Right lobe of liver (tissue), 6 donors: ENCODE measurements at regions not wholly inside any gene's neighbourhood (a gene's known extent, or its start where the extent isn't known, plus 50 kb on each side); places are given as distances from the start of the nearest gene placed in this dataset.

Source experiments
- ATAC-seq, 4 donors: fragments of 200-7000 bp; cut with Tn5 transposase; one replicate each; pipeline ENCODE4 v1.9.1; 2020; ENCODE audit warnings: mild to moderate bottlenecking in 4 of 4, moderate library complexity in 4 of 4
- DNase-seq, 3 donors: peaks; one replicate each; pipeline ENCODE4 v3.0.0-alpha.2; 2020
- H3K27ac ChIP-seq, 3 donors: fragments of 200-600 bp; one replicate each; pipeline ENCODE4 v1.8.0; 2022
- H3K27me3 ChIP-seq, 2 donors: fragments of 200-600 bp; one replicate each; pipeline ENCODE4 v1.8.0; 2022
- H3K36me3 ChIP-seq, 4 donors: fragments of 200-600 bp; sonication (generic) in 1 of 4; one replicate each; pipeline versions ENCODE4 v1.5.1 to v1.8.0; 2017 to 2022; ENCODE audit warnings: control low read depth in 1 of 4
- H3K4me1 ChIP-seq, 4 donors: fragments of 200-600 bp; sonication (generic) in 1 of 4; one replicate each; pipeline versions ENCODE4 v1.5.1 to v1.8.0; 2017 to 2022; ENCODE audit warnings: control low read depth in 1 of 4
- H3K4me3 ChIP-seq, 3 donors: fragments of 200-600 bp; one replicate each; pipeline ENCODE4 v1.8.0; 2022
- H3K9me3 ChIP-seq, 4 donors: fragments of 200-600 bp; sonication (generic) in 1 of 4; one replicate each; pipeline versions ENCODE4 v1.5.1 to v1.8.0; 2017 to 2022; ENCODE audit warnings: control low read depth in 1 of 4
- CTCF ChIP-seq, 4 donors: fragments of 200-600 bp in 3 of 4; fragments of 450-650 bp in 1 of 4; IDR thresholded peaks; one replicate each; pipeline versions ENCODE4 v1.5.1 to v1.8.0; 2016 to 2022; ENCODE audit warnings: antibody characterized with exemption in 4 of 4, mild to moderate bottlenecking in 2 of 4
- POLR2A ChIP-seq: fragments of 450-650 bp; IDR thresholded peaks from one replicate; pipeline ENCODE4 v1.6.1; 2017; ENCODE audit warnings: antibody characterized with exemption, mild to moderate bottlenecking
- WGBS: methylation state at CpG from one replicate; pipeline ENCODE4 v1.1.6; 2018; ENCODE audit warnings: low coverage, low lambda C conversion rate; ENCODE audit not compliant: insufficient coverage; ENCODE audit errors: missing lambda C conversion rate; 5-methylcytosine and 5-hydroxymethylcytosine counted together
- intact Hi-C, 2 donors: fragments of 100-400 bp; cut with DNase I; formaldehyde crosslinking; loops; one replicate each; pipeline versions ENCODE4 v1.11.2 to v1.14.1; 2022
- donor health status: DM: no; HTN: yes; CAD: no.
- donor health status: DM: no; HTN: no; CAD: no.
- donor health status: DM: no; HTN: no; CAD: no.
- donor health status: DM: no; HTN: yes; CAD: no.
- donor health status: DM: no; HTN: yes; CAD: no.

- ATAC-seq (no peak), DNase-seq (no peak)
- H3K27me3 ChIP-seq: no peaks in the 10 kb centered on the region
- WGBS: 34% methylated on average over 2 of the region's 2 CpGs
- intact Hi-C loops: no loop called here
- no peaks in the 10 kb centered on the region for H3K36me3 ChIP-seq
- no peak overlapping the region for H3K4me3 ChIP-seq
- no peaks in the 10 kb centered on the region for H3K4me1 ChIP-seq
- no peak for TF ChIP-seq POLR2A
- TF ChIP-seq CTCF (IDR thresholded peaks at IDR 0.05): no peak
- H3K9me3 ChIP-seq: no peaks in the 10 kb centered on the region
- H3K27ac ChIP-seq: no peak overlapping the region
Observed at GRCh38 chr14:28496364-28496763, 270.2 kb upstream of the FOXG1 start.

- no peaks in the 10 kb centered on the region for H3K36me3 ChIP-seq
- DNase-seq (no peak), ATAC-seq (no peak)
- H3K4me3 ChIP-seq: no peak overlapping the region
- intact Hi-C loops: no loop called here
- TF ChIP-seq CTCF (IDR thresholded peaks at IDR 0.05) (no peak), POLR2A (no peak)
- H3K27ac ChIP-seq: no peak overlapping the region
- no peaks in the 10 kb centered on the region for H3K9me3 ChIP-seq
- H3K27me3 ChIP-seq: no peaks in the 10 kb centered on the region
- no peaks in the 10 kb centered on the region for H3K4me1 ChIP-seq
- 45% methylated on average over 3 of the region's 3 CpGs for WGBS
Observed at GRCh38 chr14:28502517-28502916, 264.1 kb upstream of the FOXG1 start.

GRCh38 chr14:28515571-28515970, 251.0 kb upstream of the FOXG1 start:
- no peaks in the 10 kb centered on the region for H3K9me3 ChIP-seq
- no peaks in the 10 kb centered on the region for H3K27me3 ChIP-seq
- no peak for TF ChIP-seq CTCF (IDR thresholded peaks at IDR 0.05)
- H3K4me1 ChIP-seq: no peaks in the 10 kb centered on the region
- 60% methylated on average over 3 of the region's 3 CpGs for WGBS
- no peak overlapping the region for H3K4me3 ChIP-seq
- DNase-seq: no peak
- intact Hi-C loops: no loop called here
- H3K27ac ChIP-seq: no peak overlapping the region
- no peak for ATAC-seq
- H3K36me3 ChIP-seq: no peaks in the 10 kb centered on the region

GRCh38 chr14:28536889-28537288, 229.7 kb upstream of the FOXG1 start:
- H3K4me1 ChIP-seq: no peaks in the 10 kb centered on the region
- H3K27me3 ChIP-seq: no peaks in the 10 kb centered on the region
- no peaks in the 10 kb centered on the region for H3K9me3 ChIP-seq
- H3K36me3 ChIP-seq: no peaks in the 10 kb centered on the region
- no peak for TF ChIP-seq CTCF (IDR thresholded peaks at IDR 0.05)
- TF ChIP-seq POLR2A: no peak
- WGBS: 61% methylated on average over 2 of the region's 5 CpGs
- intact Hi-C loops: no loop called here
- DNase-seq (no peak), ATAC-seq (no peak)
- H3K27ac ChIP-seq: no peak overlapping the region
- H3K4me3 ChIP-seq: no peak overlapping the region

GRCh38 chr14:28542040-28542439, 224.5 kb upstream of the FOXG1 start:
- H3K27ac ChIP-seq: no peak overlapping the region
- no peak overlapping the region for H3K4me3 ChIP-seq
- no peaks in the 10 kb centered on the region for H3K4me1 ChIP-seq
- no peak for TF ChIP-seq CTCF (IDR thresholded peaks at IDR 0.05)
- TF ChIP-seq POLR2A: no peak
- H3K9me3 ChIP-seq: no peaks in the 10 kb centered on the region
- intact Hi-C loops: no loop called here
- no peaks in the 10 kb centered on the region for H3K36me3 ChIP-seq
- 27% methylated on average over 2 of the region's 2 CpGs for WGBS
- DNase-seq (no peak), ATAC-seq (no peak)
- H3K27me3 ChIP-seq: no peaks in the 10 kb centered on the region
